ENCODE measurements at regions not wholly inside any gene's neighbourhood (a gene's known extent, or its start where the extent isn't known, plus 50 kb on each side); places are given as distances from the start of the nearest gene placed in this dataset.

- Histone ChIP-seq H3K4me1 (ENCODE audit: control insufficient read depth, extremely low read depth, insufficient read depth, low read length) (peaks cover 12% of the 10 kb centered on the region), H3K36me3 (ENCODE audit: control insufficient read depth in 2 of 2, extremely low read depth in 1 of 2, insufficient read depth in 2 of 2, low read length in 2 of 2) (no peaks in the 10 kb centered on the region), H3K27me3 (ENCODE audit: control insufficient read depth in 2 of 2, insufficient read depth in 2 of 2, low read length in 2 of 2) (no peaks in the 10 kb centered on the region), H3K79me2 (ENCODE audit: control insufficient read depth, insufficient read depth, low read length) (no peaks in the 10 kb centered on the region), H3K4me2 (ENCODE audit: insufficient read depth, low read length) (no peak overlapping the region), H2AFZ (ENCODE audit: low read depth, low read length) (no peak overlapping the region), H3K4me3 (replicated peaks in 1 of 3; ENCODE audit: insufficient read depth in 1 of 3, low read depth in 1 of 3, low read length in 3 of 3) (no peak overlapping the region), H4K20me1 (replicated peaks; ENCODE audit: control insufficient read depth, extremely low read depth, insufficient read depth, low read length) (no peaks in the 10 kb centered on the region), H3K9me1 (replicated peaks; ENCODE audit: control insufficient read depth, extremely low read depth, insufficient read depth, low read length) (no peaks in the 10 kb centered on the region), H3K9ac (replicated peaks; ENCODE audit: extremely low read depth, insufficient read depth, low read length) (no peak overlapping the region), H3K9me3 (replicated peaks; ENCODE audit: control insufficient read depth, insufficient read depth, low read length) (no peaks in the 10 kb centered on the region), H3K27ac (ENCODE audit: insufficient read depth, low read depth, low read length) (no peak overlapping the region)
- intact Hi-C loops (cut with micrococcal nuclease) = no loop called here
- FAIRE-seq (no peak), DNase-seq (ENCODE audit: low read depth, low spot score) (no peak)
- CTCF ChIA-PET = interaction anchor here (1.4 kb wide), 1 partner anchor 42 kb away, joined by 3 read pairs; no protein-coding TSS in a partner anchor
- BruUV-seq (replicated peaks) = no TSS peak
- TF ChIP-seq GATA2 (IDR thresholded peaks at IDR 0.05; ENCODE audit: insufficient read depth, insufficient read length, low read depth, low read length) = no peak
- TF ChIP-seq EZH2 (IDR thresholded peaks at IDR 0.05; ENCODE audit: borderline replicate concordance, low read depth, low read length, severe bottlenecking) = no peak
- TF ChIP-seq JUN (IDR thresholded peaks at IDR 0.05; ENCODE audit: borderline replicate concordance, insufficient read depth, insufficient read length, low read depth) = no peak
- TF ChIP-seq MYC (IDR thresholded peaks at IDR 0.05; ENCODE audit: low read depth, low read length) = no peak
- TF ChIP-seq POLR2AphosphoS5 (IDR thresholded peaks at IDR 0.05; ENCODE audit: insufficient read depth, low read depth, low read length) = no peak
- TF ChIP-seq POLR2A (IDR thresholded peaks at IDR 0.05; ENCODE audit: low read depth, low read length) = no peak
- TF ChIP-seq FOS (IDR thresholded peaks at IDR 0.05; ENCODE audit: borderline replicate concordance, insufficient read depth, low read length) = no peak
- TF ChIP-seq MAX (IDR thresholded peaks at IDR 0.05; ENCODE audit: insufficient read depth, insufficient read length) = no peak
- no peak for TF ChIP-seq CTCF (IDR thresholded peaks at IDR 0.05; ENCODE audit: extremely low read depth in 1 of 2, insufficient read depth in 1 of 2, low read depth in 1 of 2, low read length in 2 of 2)
- POLR2A ChIA-PET = no interaction called here
- dilution Hi-C loops (cut with MboI; ENCODE audit: extremely low pct_ligation_motif_present, low sequenced_read_pairs) = no loop called here
Observed at GRCh38 chr4:24645765-24646550, 61.6 kb upstream of the DHX15 start.

Measured in endothelial cell of umbilical vein (primary cell).